ENCODE measurements at regions not wholly inside any gene's neighbourhood (a gene's known extent, or its start where the extent isn't known, plus 50 kb on each side); places are given as distances from the start of the nearest gene placed in this dataset.

DNA sequence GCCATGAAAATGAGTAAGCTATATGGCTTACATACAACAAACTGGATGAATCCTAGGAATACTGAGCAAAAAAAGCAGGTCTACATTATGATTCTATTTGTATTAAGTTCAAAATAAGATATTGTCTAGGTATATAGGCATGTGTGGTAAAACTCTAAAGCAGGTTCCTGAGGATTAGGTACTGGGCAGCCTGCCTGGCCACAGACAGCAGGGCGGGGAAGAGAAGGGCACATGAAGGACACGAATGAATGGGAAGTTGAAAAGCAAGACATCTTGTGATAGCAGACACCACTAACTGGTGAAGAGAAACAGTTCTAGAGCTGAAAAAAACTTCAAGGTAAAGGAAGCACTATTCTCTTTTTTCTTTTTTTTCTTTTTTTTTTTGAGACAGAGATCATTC, 72.6 kb upstream of the SLC4A11 start:
- intact Hi-C loops (cut with DNase I; ENCODE audit: low total_unique reads) = loop anchor here (10.0 kb wide), 1 partner anchor 87 kb away; no protein-coding TSS in a partner anchor
- WGBS, 2 donors = 73 to 75% methylated on average over 2 of the region's 2 CpGs
- no peak for TF ChIP-seq POLR2A (IDR thresholded peaks at IDR 0.05)
- TF ChIP-seq, protein P1, sequence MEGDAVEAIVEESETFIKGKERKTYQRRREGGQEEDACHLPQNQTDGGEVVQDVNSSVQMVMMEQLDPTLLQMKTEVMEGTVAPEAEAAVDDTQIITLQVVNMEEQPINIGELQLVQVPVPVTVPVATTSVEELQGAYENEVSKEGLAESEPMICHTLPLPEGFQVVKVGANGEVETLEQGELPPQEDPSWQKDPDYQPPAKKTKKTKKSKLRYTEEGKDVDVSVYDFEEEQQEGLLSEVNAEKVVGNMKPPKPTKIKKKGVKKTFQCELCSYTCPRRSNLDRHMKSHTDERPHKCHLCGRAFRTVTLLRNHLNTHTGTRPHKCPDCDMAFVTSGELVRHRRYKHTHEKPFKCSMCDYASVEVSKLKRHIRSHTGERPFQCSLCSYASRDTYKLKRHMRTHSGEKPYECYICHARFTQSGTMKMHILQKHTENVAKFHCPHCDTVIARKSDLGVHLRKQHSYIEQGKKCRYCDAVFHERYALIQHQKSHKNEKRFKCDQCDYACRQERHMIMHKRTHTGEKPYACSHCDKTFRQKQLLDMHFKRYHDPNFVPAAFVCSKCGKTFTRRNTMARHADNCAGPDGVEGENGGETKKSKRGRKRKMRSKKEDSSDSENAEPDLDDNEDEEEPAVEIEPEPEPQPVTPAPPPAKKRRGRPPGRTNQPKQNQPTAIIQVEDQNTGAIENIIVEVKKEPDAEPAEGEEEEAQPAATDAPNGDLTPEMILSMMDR (IDR thresholded peaks at IDR 0.05) = no peak
- no peak for DNase-seq (ENCODE audit: low spot score in 2 of 2)
- no peak overlapping the region for H3K4me3 ChIP-seq (ENCODE audit: low read depth, poor library complexity, severe bottlenecking)

DNA sequence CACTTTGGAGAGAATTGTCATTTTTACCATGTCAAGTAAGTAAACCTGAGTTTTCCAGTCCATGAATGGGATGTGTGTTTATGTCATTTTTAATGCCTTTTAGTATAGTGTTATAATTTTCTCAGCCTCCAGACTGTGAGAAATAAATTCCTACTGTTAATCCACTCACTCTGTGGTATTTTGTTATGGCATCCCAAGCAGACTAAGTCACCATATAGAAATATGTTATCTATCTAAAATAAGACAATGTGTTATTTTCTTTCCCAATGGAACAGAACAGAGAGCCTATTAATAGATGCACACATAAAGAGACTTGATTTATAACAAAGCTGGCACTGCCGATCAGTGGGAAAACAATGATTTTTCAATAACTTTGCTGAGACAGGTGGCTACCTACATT, 70.2 kb upstream of the SLC4A11 start:
- intact Hi-C loops (cut with DNase I; ENCODE audit: low total_unique reads) = no loop called here

GRCh38 chr20:3307725-3308124, 68.7 kb upstream of the SLC4A11 start:
- TF ChIP-seq, protein P1 (IDR thresholded peaks at IDR 0.05) = no peak
- TF ChIP-seq POLR2A (IDR thresholded peaks at IDR 0.05) = no peak
- intact Hi-C loops (cut with DNase I; ENCODE audit: low total_unique reads) = no loop called here
- no peak for DNase-seq (ENCODE audit: low spot score in 2 of 2)
- 80 to 81% methylated on average over 2 of the region's 2 CpGs for WGBS, 2 donors
- H3K4me3 ChIP-seq (ENCODE audit: low read depth, poor library complexity, severe bottlenecking) = no peak overlapping the region

More for the DNA sequence above, 70.2 kb upstream of the SLC4A11 start:
- DNase-seq (ENCODE audit: low spot score in 2 of 2) = no peak
- TF ChIP-seq, protein P1 (IDR thresholded peaks at IDR 0.05) = no peak
- TF ChIP-seq POLR2A (IDR thresholded peaks at IDR 0.05) = no peak
- no peak overlapping the region for H3K4me3 ChIP-seq (ENCODE audit: low read depth, poor library complexity, severe bottlenecking)
- WGBS, 2 donors = 87 to 93% methylated on average over 1 of the region's 1 CpG

DNA sequence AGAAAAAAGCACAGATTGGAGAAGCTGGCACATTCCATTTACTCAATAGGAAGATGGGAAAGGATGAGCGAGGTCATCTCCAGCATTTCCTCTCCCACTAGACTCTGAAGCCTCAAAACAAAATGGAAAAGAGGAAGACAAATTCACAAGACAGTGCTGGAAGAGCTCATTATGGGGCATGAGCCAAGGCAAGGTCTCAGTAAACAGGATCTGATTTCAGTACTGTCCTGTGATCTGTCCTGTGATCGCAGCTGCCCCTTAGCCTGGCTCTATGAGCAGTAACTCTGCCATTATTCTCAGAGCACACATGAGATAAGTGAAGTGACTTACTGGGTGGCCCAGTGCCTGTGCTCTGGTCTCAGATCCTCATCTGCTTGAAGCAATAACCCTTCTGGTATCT, 68.1 kb upstream of the SLC4A11 start:
- DNase-seq (ENCODE audit: low spot score in 2 of 2) = no peak
- WGBS, 2 donors = 86 to 92% methylated on average over 2 of the region's 2 CpGs
- H3K4me3 ChIP-seq (ENCODE audit: low read depth, poor library complexity, severe bottlenecking) = no peak overlapping the region
- intact Hi-C loops (cut with DNase I; ENCODE audit: low total_unique reads) = no loop called here
- TF ChIP-seq, protein P1 (IDR thresholded peaks at IDR 0.05) = no peak
- TF ChIP-seq POLR2A (IDR thresholded peaks at IDR 0.05) = no peak

- 92 to 96% methylated on average over 2 of the region's 2 CpGs for WGBS, 2 donors
- TF ChIP-seq, protein P1 (IDR thresholded peaks at IDR 0.05) = no peak
- TF ChIP-seq POLR2A (IDR thresholded peaks at IDR 0.05) = no peak
- intact Hi-C loops (cut with DNase I; ENCODE audit: low total_unique reads) = no loop called here
- no peak overlapping the region for H3K4me3 ChIP-seq (ENCODE audit: low read depth, poor library complexity, severe bottlenecking)
- DNase-seq (ENCODE audit: low spot score in 2 of 2) = no peak
These were observed 67.1 kb upstream of the SLC4A11 start for GRCh38 chr20:3306068-3306467.

- DNase-seq (ENCODE audit: low spot score in 2 of 2) = no peak
- intact Hi-C loops (cut with DNase I; ENCODE audit: low total_unique reads) = no loop called here
- H3K4me3 ChIP-seq (ENCODE audit: low read depth, poor library complexity, severe bottlenecking) = no peak overlapping the region
- WGBS, 2 donors = 97 to 98% methylated on average over 4 of the region's 4 CpGs
- TF ChIP-seq, protein P1 (IDR thresholded peaks at IDR 0.05) = no peak
- no peak for TF ChIP-seq POLR2A (IDR thresholded peaks at IDR 0.05)
These were observed 65.5 kb upstream of the SLC4A11 start for GRCh38 chr20:3304456-3304855.
